HepG2 (cell line): ENCODE measurements at regions not wholly inside any gene's neighbourhood (a gene's known extent, or its start where the extent isn't known, plus 50 kb on each side); places are given as distances from the start of the nearest gene placed in this dataset.

ENCODE experiments used
- AFF4 ChIP-seq: sonication (generic); formaldehyde crosslinking; IDR thresholded peaks from 2 replicates; pipeline ENCODE4 v1.4.0; 2020; ENCODE audit warnings: missing genetic modification reagents
- BCL3 ChIP-seq: sonication (generic); formaldehyde crosslinking; IDR thresholded peaks from 2 replicates; pipeline ENCODE4 v1.5.1; 2020; ENCODE audit warnings: mild to moderate bottlenecking, missing genetic modification reagents, moderate library complexity
- CTCF ChIP-seq: sonication (generic); formaldehyde crosslinking; IDR thresholded peaks from 2 replicates; pipeline ENCODE4 v1.5.0; 2020; ENCODE audit warnings: mild to moderate bottlenecking, missing genetic modification reagents, moderate library complexity
- FOXM1 ChIP-seq: sonication (generic); formaldehyde crosslinking; IDR thresholded peaks from 2 replicates; pipeline ENCODE4 v1.5.0; 2020; ENCODE audit warnings: missing genetic modification reagents
- HDAC2 ChIP-seq: sonication (generic); formaldehyde crosslinking; IDR thresholded peaks from 2 replicates; pipeline ENCODE4 v1.4.0; 2020; ENCODE audit warnings: missing genetic modification reagents
- PBX2 ChIP-seq: IDR thresholded peaks from 2 replicates; pipeline ENCODE4 v1.6.1; 2016; ENCODE audit warnings: control low read depth
- TFAP4 ChIP-seq: sonication (generic); IDR thresholded peaks from 2 replicates; pipeline ENCODE4 v1.6.1; 2016; ENCODE audit warnings: low read depth, borderline replicate concordance
- U2AF2 ChIP-seq: fragments of 200-400 bp; formaldehyde crosslinking; IDR thresholded peaks from 2 replicates; pipeline ENCODE4 v1.6.1; 2017; ENCODE audit warnings: low read depth, mild to moderate bottlenecking, low read length
- ZNF18 ChIP-seq: sonication (generic); formaldehyde crosslinking; IDR thresholded peaks from 2 replicates; pipeline ENCODE4 v1.8.0; 2022; ENCODE audit warnings: mild to moderate bottlenecking, missing genetic modification reagents; ENCODE audit not compliant: insufficient replicate concordance
- ZNF24 ChIP-seq: fragments of 450-650 bp; IDR thresholded peaks from 2 replicates; pipeline ENCODE4 v1.6.1; 2017; ENCODE audit warnings: antibody characterized with exemption, mild to moderate bottlenecking
- ZNF253 ChIP-seq: sonication (generic); formaldehyde crosslinking; IDR thresholded peaks from 2 replicates; pipeline ENCODE4 v1.8.0; 2022; ENCODE audit warnings: mild to moderate bottlenecking, missing genetic modification reagents, borderline replicate concordance

GRCh38 chr1:193634876-193635275 lies 448.5 kb upstream of the B3GALT2 start:
- TF ChIP-seq ZNF24 (no peak), U2AF2 (no peak), BCL3 (CRISPR knock-in tag) (no peak), PBX2 (CRISPR knock-in tag) (no peak), ZNF18 (CRISPR knock-in tag) (no peak), CTCF (CRISPR knock-in tag) (no peak), HDAC2 (CRISPR knock-in tag) (no peak), FOXM1 (CRISPR knock-in tag) (no peak), AFF4 (CRISPR knock-in tag) (no peak), ZNF253 (no peak), TFAP4 (no peak)
